Activated B cell treated with CpG ODN at 0.5 μM for 24 hours (primary cell): ENCODE measurements at regions not wholly inside any gene's neighbourhood (a gene's known extent, or its start where the extent isn't known, plus 50 kb on each side); places are given as distances from the start of the nearest gene placed in this dataset.
A peak's percentile ranks its signal among the peaks of the same experiment; 100 is the strongest.

Experiments used
- ATAC-seq: fragments of 200-7000 bp; cut with Tn5 transposase; one replicate; pipeline ENCODE4 v1.10.0; 2021; ENCODE audit warnings: low read depth, mild to moderate bottlenecking, moderate library complexity
- CTCF ChIA-PET: fragments of 350-600 bp; sonication (Branson Sonifier 250); formaldehyde crosslinking; loops from one replicate; lab custom pipeline; 2021; ENCODE audit warnings: antibody characterized with exemption; lab: Charles Lee
- POLR2A ChIA-PET: fragments of 350-600 bp; sonication (Branson Sonifier 250); formaldehyde crosslinking; loops from one replicate; lab custom pipeline; 2021; ENCODE audit warnings: antibody characterized with exemption; lab: Charles Lee
- DNase-seq: peaks from one replicate; pipeline ENCODE4 v3.0.0; 2022
- H3K27ac Mint-ChIP-seq: one replicate; pipeline ENCODE4 v1.8.0; 2020; ENCODE audit warnings: mixed read lengths
- H3K27me3 Mint-ChIP-seq: one replicate; pipeline ENCODE4 v1.8.0; 2021; ENCODE audit warnings: mixed read lengths
- H3K36me3 Mint-ChIP-seq: one replicate; pipeline ENCODE4 v1.8.0; 2021; ENCODE audit warnings: low read depth, mixed read lengths
- H3K4me1 Mint-ChIP-seq: one replicate; pipeline ENCODE4 v1.8.0; 2021; ENCODE audit warnings: mixed read lengths
- H3K4me3 Mint-ChIP-seq: one replicate; pipeline ENCODE4 v1.8.0; 2020; ENCODE audit warnings: mild to moderate bottlenecking, mixed read lengths
- H3K9me3 Mint-ChIP-seq: one replicate; pipeline ENCODE4 v1.8.0; 2020; ENCODE audit warnings: mixed read lengths
- CTCF ChIP-seq: fragments of 200-600 bp; IDR thresholded peaks from one replicate; pipeline ENCODE4 v1.8.0; 2022; ENCODE audit warnings: antibody characterized with exemption, mild to moderate bottlenecking
- intact Hi-C: fragments of 100-400 bp; cut with micrococcal nuclease; formaldehyde crosslinking; loops from one replicate; pipeline ENCODE4 v1.15.1; 2024

GRCh38 chr10:123581656-123582055, 84.5 kb upstream of the GPR26 start:
- H3K27ac Mint-ChIP-seq: no peak overlapping the region
- peaks cover 38% of the 10 kb centered on the region for H3K27me3 Mint-ChIP-seq
- no peaks in the 10 kb centered on the region for H3K9me3 Mint-ChIP-seq
- ChIA-PET POLR2A (no interaction called here), CTCF (interaction anchor here (1.0 to 1.8 kb wide), 5 partner anchors 10 to 1164 kb away, joined by 3 to 12 read pairs (median 4); no protein-coding TSS in a partner anchor)
- no peaks in the 10 kb centered on the region for H3K36me3 Mint-ChIP-seq
- H3K4me3 Mint-ChIP-seq: no peak overlapping the region
- ATAC-seq (no peak), DNase-seq (no peak)
- H3K4me1 Mint-ChIP-seq: no peaks in the 10 kb centered on the region
- intact Hi-C loops: loop anchor here (1.0 kb wide), 2 partner anchors 808 to 822 kb away; no protein-coding TSS in a partner anchor
- no peak for TF ChIP-seq CTCF

- ChIA-PET CTCF (interaction anchor here (0.7 to 1.8 kb wide), 7 partner anchors 9 to 1163 kb away, joined by 3 to 12 read pairs (median 4); no protein-coding TSS in a partner anchor), POLR2A (no interaction called here)
- ATAC-seq: peak; percentile 72
- H3K4me3 Mint-ChIP-seq: no peak overlapping the region
- peaks cover 43% of the 10 kb centered on the region for H3K27me3 Mint-ChIP-seq
- no peaks in the 10 kb centered on the region for H3K36me3 Mint-ChIP-seq
- TF ChIP-seq CTCF: peak; percentile 31
- no peaks in the 10 kb centered on the region for H3K4me1 Mint-ChIP-seq
- H3K27ac Mint-ChIP-seq: no peak overlapping the region
- no peaks in the 10 kb centered on the region for H3K9me3 Mint-ChIP-seq
- DNase-seq: peak; percentile 55
- intact Hi-C loops: loop anchor here (1.0 kb wide), 2 partner anchors 807 to 821 kb away; no protein-coding TSS in a partner anchor
Measured at GRCh38 chr10:123582084-123582989, 83.8 kb upstream of the GPR26 start.

- Mint-ChIP-seq H3K36me3 (no peaks in the 10 kb centered on the region), H3K9me3 (no peaks in the 10 kb centered on the region), H3K27ac (no peak overlapping the region), H3K27me3 (peaks cover 41% of the 10 kb centered on the region), H3K4me3 (no peak overlapping the region), H3K4me1 (no peaks in the 10 kb centered on the region)
- DNase-seq (no peak), ATAC-seq (no peak)
- CTCF ChIA-PET: interaction anchor here (2.0 kb wide), 1 partner anchor 806 kb away, joined by 5 read pairs; no protein-coding TSS in a partner anchor
- POLR2A ChIA-PET: no interaction called here
- no peak for TF ChIP-seq CTCF
- intact Hi-C loops: no loop called here
Measured at GRCh38 chr10:123583639-123584418, 82.3 kb upstream of the GPR26 start.

GRCh38 chr10:123584419-123584775, 81.8 kb upstream of the GPR26 start:
- no peak for TF ChIP-seq CTCF
- Mint-ChIP-seq H3K27ac (no peak overlapping the region), H3K27me3 (peaks cover 41% of the 10 kb centered on the region), H3K36me3 (no peaks in the 10 kb centered on the region), H3K4me3 (no peak overlapping the region), H3K9me3 (no peaks in the 10 kb centered on the region), H3K4me1 (no peaks in the 10 kb centered on the region)
- intact Hi-C loops: no loop called here
- POLR2A ChIA-PET: no interaction called here
- CTCF ChIA-PET: interaction anchor here (2.0 kb wide), 1 partner anchor 805 kb away, joined by 5 read pairs; no protein-coding TSS in a partner anchor
- DNase-seq (no peak), ATAC-seq (no peak)
